Activated CD4-positive, alpha-beta memory T cell treated with anti-CD3 and anti-CD28 coated beads, Interleukin-2, amount 10 ng/mL, durations not matched to agents 7 days and 5 days (primary cell): ENCODE measurements at regions not wholly inside any gene's neighbourhood (a gene's known extent, or its start where the extent isn't known, plus 50 kb on each side); places are given as distances from the start of the nearest gene placed in this dataset.

Experiments used
- CTCF ChIA-PET: fragments of 350-600 bp; sonication (Branson Sonifier 250); formaldehyde crosslinking; loops from one replicate; lab custom pipeline; 2021; ENCODE audit warnings: antibody characterized with exemption, inconsistent platforms; lab: Charles Lee
- POLR2A ChIA-PET: fragments of 350-600 bp; sonication (Branson Sonifier 250); formaldehyde crosslinking; loops from one replicate; lab custom pipeline; 2021; ENCODE audit warnings: antibody characterized with exemption; lab: Charles Lee
- DNase-seq: peaks from one replicate; pipeline ENCODE4 v3.0.0-alpha.2; 2020
- H3K27ac Mint-ChIP-seq: one replicate; pipeline ENCODE4 v1.8.0; 2021; ENCODE audit warnings: mild to moderate bottlenecking, mixed read lengths
- H3K27me3 Mint-ChIP-seq: one replicate; pipeline ENCODE4 v1.8.0; 2021; ENCODE audit warnings: mixed read lengths
- H3K36me3 Mint-ChIP-seq: one replicate; pipeline ENCODE4 v1.8.0; 2021; ENCODE audit warnings: low read depth, mixed read lengths
- H3K4me1 Mint-ChIP-seq: one replicate; pipeline ENCODE4 v1.8.0; 2021; ENCODE audit warnings: mixed read lengths
- H3K4me3 Mint-ChIP-seq: one replicate; pipeline ENCODE4 v1.8.0; 2021; ENCODE audit warnings: mild to moderate bottlenecking, mixed read lengths
- H3K9me3 Mint-ChIP-seq: one replicate; pipeline ENCODE4 v1.8.0; 2021; ENCODE audit warnings: mixed read lengths

DNA sequence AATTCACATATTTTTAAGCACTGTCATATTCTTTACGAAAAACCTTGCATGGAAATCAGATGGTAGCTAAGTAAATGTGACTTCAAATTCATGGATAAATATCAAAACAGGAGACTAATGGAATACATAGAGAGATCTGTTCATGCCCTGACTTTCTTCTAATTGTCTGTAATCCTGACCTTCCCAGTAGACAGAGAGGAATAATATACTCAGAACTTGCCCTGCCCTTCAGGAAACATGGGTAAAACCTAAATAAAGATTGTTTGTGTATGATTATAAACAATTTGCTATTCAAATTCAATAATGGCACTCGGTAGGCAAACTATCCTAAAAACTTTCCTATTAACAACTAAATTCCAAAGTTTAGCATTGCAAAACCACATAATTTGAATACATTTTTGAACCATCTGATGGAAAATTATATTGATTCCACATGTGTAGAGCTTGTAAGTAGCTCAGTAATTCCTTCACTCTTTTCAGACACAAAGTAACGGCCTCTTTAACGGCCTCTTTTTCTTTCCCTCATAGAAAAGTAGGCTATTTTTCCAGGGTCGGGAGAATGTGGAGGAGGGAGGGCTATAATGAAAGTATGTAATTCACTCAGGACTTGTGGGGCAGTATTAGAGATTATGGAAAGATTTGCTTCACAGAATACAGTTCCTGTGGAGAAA is 227.6 kb downstream of the ALDH8A1 start:
- ChIA-PET POLR2A (no interaction called here), CTCF (interaction anchor here (0.8 kb wide), 1 partner anchor 42 kb away, joined by 3 read pairs; no protein-coding TSS in a partner anchor)
- no peak for DNase-seq
- Mint-ChIP-seq H3K4me1 (no peaks in the 10 kb centered on the region), H3K36me3 (no peaks in the 10 kb centered on the region), H3K4me3 (no peak overlapping the region), H3K27me3 (peaks cover 7% of the 10 kb centered on the region), H3K9me3 (no peaks in the 10 kb centered on the region), H3K27ac (no peak overlapping the region)

DNA sequence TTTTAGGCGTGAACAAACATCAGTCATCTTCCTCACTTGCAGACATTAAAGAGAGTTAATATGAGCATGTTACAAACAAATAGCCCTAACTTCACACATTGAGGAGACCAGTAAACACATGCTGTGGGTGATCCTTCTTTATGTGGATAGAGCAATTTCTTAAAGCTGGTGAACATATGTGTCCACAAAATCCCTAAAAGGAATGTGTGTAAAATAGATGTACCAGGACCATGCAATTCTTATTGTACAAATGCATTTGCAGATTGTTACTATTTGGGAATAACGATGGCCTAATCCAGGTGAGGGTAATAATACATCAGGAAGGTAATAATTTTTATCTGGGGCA is 228.9 kb downstream of the ALDH8A1 start:
- Mint-ChIP-seq H3K4me1 (no peaks in the 10 kb centered on the region), H3K4me3 (no peak overlapping the region), H3K27ac (no peak overlapping the region), H3K27me3 (peaks cover 2% of the 10 kb centered on the region), H3K9me3 (no peaks in the 10 kb centered on the region), H3K36me3 (no peaks in the 10 kb centered on the region)
- no peak for DNase-seq
- POLR2A ChIA-PET = no interaction called here
- CTCF ChIA-PET = no interaction called here

DNA sequence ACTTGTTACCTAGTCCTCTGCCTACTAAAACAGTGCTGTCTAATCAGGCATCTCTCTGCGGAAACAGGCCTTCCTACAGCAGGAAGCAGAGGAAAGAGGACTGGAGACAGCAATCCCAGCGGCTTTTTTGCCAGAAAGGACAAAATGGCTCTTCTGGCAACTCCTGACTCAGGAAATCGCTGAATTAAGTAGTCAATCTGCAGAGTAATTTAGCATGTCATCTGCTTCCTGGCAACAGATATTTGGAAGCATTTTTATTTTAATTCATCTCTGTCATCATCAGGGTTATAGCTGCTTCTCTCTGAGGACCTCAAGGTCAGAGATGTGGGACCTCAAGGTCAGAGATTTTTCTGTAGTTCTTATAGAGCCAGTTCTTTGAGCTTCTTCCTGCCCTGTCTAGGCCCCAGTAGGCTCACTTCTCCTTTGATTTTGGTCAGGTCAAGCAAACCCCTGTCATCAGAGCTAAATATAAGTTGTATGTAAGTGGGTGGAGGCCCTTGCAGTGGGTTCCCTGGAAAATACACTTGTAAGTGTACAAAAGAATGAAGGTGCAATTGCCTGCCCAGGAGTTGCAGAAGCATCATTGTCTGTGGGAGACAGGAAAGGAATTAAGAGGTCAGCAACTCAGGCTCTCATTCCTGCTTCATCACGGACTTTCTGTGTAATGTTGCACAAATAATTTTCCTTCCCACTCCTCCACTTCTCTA is 229.4 kb downstream of the ALDH8A1 start:
- POLR2A ChIA-PET = no interaction called here
- CTCF ChIA-PET = no interaction called here
- H3K36me3 Mint-ChIP-seq = no peaks in the 10 kb centered on the region
- peaks cover 2% of the 10 kb centered on the region for H3K27me3 Mint-ChIP-seq
- H3K4me3 Mint-ChIP-seq = no peak overlapping the region
- no peaks in the 10 kb centered on the region for H3K9me3 Mint-ChIP-seq
- H3K27ac Mint-ChIP-seq = no peak overlapping the region
- DNase-seq = no peak
- H3K4me1 Mint-ChIP-seq = no peaks in the 10 kb centered on the region

DNA sequence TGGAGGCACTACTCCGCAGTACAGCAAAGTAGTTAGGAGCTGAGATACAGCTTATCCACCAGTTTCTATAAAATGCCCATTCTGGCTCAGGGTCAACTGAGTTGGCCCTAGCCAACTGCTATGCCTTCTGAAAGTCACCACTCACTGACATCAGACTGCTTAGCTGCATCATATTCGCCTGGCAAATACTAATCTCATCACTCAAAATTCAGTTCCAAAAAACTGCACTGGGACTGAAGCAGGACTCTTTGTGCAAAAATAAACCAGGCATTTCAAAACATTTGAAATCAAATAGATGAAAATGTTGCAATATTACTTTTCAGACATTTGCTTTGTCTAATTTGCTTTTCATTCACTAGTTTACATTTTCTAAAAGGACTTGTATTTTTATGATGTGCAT is 230.0 kb downstream of the ALDH8A1 start:
- POLR2A ChIA-PET = interaction anchor here (0.6 kb wide), 1 partner anchor 23 kb away, joined by 3 read pairs; no protein-coding TSS in a partner anchor

DNA sequence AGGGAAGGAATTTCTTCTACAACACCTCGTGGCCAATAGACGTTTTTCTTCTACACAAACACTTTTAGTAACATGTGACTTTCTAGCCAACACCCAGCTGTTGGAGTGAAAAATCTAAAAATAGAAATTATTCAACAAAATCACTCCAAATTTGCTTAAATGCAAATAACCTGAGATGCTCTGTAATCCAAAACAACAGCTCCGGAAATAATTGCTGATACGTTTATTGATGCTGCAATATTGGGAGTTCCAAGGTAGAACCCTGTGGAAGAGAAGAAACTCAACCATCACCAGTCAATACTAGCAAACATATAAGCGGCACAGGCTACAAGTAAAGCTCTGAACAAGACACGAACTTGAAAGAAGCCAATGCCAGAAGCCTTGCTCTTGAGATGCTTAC is 230.6 kb downstream of the ALDH8A1 start:
- Mint-ChIP-seq H3K4me1 (no peaks in the 10 kb centered on the region), H3K27me3 (peaks cover 2% of the 10 kb centered on the region), H3K36me3 (no peaks in the 10 kb centered on the region), H3K27ac (no peak overlapping the region), H3K9me3 (no peaks in the 10 kb centered on the region), H3K4me3 (no peak overlapping the region)
- POLR2A ChIA-PET = interaction anchor here (0.6 kb wide), 1 partner anchor 22 kb away, joined by 3 read pairs; no protein-coding TSS in a partner anchor
- CTCF ChIA-PET = no interaction called here
- DNase-seq = no peak

More for the DNA sequence above, 230.0 kb downstream of the ALDH8A1 start:
- H3K27me3 Mint-ChIP-seq = peaks cover 2% of the 10 kb centered on the region
- no peaks in the 10 kb centered on the region for H3K4me1 Mint-ChIP-seq
- H3K4me3 Mint-ChIP-seq = no peak overlapping the region
- CTCF ChIA-PET = no interaction called here
- H3K9me3 Mint-ChIP-seq = no peaks in the 10 kb centered on the region
- H3K27ac Mint-ChIP-seq = no peak overlapping the region
- DNase-seq = no peak
- no peaks in the 10 kb centered on the region for H3K36me3 Mint-ChIP-seq

DNA sequence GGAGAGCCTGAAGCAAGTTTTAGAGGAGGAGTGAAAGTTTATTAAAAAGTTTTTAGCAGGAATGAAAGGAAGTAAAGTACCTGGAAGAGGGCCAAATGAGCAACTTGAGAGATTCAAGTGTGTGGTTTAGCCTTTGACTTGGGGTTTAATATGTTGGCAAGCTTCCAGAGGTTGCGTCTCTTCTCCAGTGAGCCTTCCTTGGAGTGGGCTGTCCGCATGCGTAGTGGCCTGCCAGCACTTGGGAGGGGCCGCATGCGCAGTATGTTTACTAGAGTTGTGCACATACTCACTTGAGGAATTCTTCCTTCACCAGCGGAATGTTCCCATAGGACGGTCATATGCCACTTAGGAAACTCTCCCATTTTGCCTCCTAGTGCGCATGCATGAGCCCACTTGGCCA is 235.2 kb downstream of the ALDH8A1 start:
- H3K4me3 Mint-ChIP-seq = no peak overlapping the region
- H3K36me3 Mint-ChIP-seq = no peaks in the 10 kb centered on the region
- H3K27ac Mint-ChIP-seq = no peak overlapping the region
- ChIA-PET CTCF (no interaction called here), POLR2A (no interaction called here)
- peaks cover 5% of the 10 kb centered on the region for H3K27me3 Mint-ChIP-seq
- no peaks in the 10 kb centered on the region for H3K9me3 Mint-ChIP-seq
- H3K4me1 Mint-ChIP-seq = no peaks in the 10 kb centered on the region
- DNase-seq = no peak

DNA sequence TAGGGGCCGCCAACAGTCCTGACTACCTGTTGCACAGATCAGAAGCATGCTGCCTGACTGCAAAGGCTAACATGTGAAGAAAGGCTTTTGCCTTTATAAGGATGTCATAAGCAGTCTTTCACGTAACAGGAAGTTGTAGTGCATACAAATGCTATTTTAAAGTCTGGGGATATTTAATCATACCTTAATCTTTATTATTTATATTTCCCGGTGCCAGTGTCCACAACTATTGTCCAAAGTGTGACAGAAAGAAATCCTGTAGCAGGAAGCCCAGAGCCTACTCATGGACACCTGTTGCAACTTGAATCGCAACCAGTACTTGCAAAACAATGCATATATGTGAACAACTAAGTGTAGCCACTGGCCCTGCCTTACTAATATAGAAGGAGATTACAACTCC is 235.8 kb downstream of the ALDH8A1 start:
- H3K27ac Mint-ChIP-seq = no peak overlapping the region
- no peaks in the 10 kb centered on the region for H3K36me3 Mint-ChIP-seq
- no peak for DNase-seq
- POLR2A ChIA-PET = no interaction called here
- no peak overlapping the region for H3K4me3 Mint-ChIP-seq
- H3K9me3 Mint-ChIP-seq = no peaks in the 10 kb centered on the region
- no peaks in the 10 kb centered on the region for H3K4me1 Mint-ChIP-seq
- peaks cover 5% of the 10 kb centered on the region for H3K27me3 Mint-ChIP-seq
- CTCF ChIA-PET = no interaction called here

DNA sequence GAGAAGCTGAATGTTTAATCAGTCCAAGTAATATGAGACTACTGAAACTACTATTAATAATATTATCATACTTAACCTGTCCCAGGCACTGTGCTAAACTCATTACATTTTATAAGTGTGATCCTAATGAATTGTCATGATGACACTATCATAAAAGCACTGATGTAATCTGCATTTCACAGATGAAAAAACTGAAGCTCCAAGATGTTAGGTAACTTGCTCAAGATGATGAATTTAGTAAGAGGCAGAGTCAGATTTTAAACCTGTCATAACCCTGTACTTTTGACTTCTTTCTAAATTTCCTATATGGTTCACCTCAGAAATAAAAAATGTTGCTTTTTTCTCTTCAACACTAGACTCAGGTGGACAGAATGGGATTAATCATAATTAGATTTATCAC is 237.6 kb downstream of the ALDH8A1 start:
- peaks cover 18% of the 10 kb centered on the region for H3K27me3 Mint-ChIP-seq
- no peaks in the 10 kb centered on the region for H3K4me1 Mint-ChIP-seq
- no peaks in the 10 kb centered on the region for H3K36me3 Mint-ChIP-seq
- CTCF ChIA-PET = no interaction called here
- POLR2A ChIA-PET = no interaction called here
- H3K27ac Mint-ChIP-seq = no peak overlapping the region
- DNase-seq = no peak
- no peak overlapping the region for H3K4me3 Mint-ChIP-seq
- H3K9me3 Mint-ChIP-seq = no peaks in the 10 kb centered on the region

DNA sequence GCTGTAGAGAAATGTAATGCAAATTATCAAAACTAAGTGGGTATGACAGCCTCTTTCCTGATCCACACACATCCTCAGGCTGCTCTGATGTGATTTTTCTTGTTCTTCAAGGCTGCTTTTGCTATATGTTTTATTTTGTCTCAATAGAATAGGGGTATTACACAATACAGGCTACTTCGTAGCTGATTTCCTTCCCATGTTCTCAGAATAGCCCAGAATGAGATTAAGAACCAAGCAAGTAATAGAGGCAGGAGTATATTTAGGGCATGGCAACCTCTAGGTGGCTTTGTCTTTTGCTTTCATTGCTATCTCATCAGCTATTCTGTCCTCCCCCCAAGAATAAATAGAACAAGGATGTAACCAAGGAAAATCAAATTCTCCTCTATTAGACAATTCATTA is 241.8 kb downstream of the ALDH8A1 start:
- H3K9me3 Mint-ChIP-seq = no peaks in the 10 kb centered on the region
- CTCF ChIA-PET = no interaction called here
- no peak for DNase-seq
- no peak overlapping the region for H3K27ac Mint-ChIP-seq
- no peaks in the 10 kb centered on the region for H3K4me1 Mint-ChIP-seq
- no peak overlapping the region for H3K4me3 Mint-ChIP-seq
- POLR2A ChIA-PET = no interaction called here
- no peaks in the 10 kb centered on the region for H3K36me3 Mint-ChIP-seq
- H3K27me3 Mint-ChIP-seq = peaks cover 24% of the 10 kb centered on the region

DNA sequence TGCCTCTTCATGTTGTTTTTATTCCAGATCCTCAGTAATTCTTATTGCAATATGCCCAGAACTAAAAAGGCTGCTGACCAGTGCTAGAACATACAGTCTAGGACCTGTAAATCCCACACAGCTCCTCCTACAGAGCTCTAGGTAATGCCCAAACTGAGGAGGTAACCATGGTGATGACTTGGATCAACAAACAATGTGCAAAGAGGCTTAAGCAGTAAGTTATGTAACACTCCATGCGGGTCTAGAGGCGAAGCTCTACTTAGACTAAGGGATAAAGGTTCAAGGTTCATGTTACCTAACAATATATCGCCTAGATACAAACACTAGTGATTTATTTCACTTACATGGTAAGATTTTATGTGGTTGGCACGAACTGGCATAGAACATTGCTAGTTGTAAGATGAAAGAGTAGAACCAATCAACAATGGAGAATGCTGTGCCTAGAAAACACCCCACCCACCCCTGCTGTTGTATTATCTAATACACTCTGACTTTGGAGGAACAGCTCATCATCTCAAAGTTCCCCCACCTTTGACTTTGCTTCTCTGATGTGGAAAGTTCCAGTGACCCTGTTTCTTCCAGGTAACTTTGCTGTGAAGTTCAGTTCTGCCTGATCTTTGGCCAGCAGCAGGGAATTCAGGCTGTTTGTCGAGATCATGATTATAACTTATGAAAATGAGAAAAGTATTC is 242.4 kb downstream of the ALDH8A1 start:
- no peak for DNase-seq
- Mint-ChIP-seq H3K36me3 (no peaks in the 10 kb centered on the region), H3K9me3 (no peaks in the 10 kb centered on the region), H3K27ac (no peak overlapping the region), H3K4me3 (no peak overlapping the region), H3K27me3 (peaks cover 22% of the 10 kb centered on the region), H3K4me1 (no peaks in the 10 kb centered on the region)
- ChIA-PET POLR2A (no interaction called here), CTCF (interaction anchor here (1.4 kb wide), 1 partner anchor 583 kb away, joined by 4 read pairs; no protein-coding TSS in a partner anchor)

DNA sequence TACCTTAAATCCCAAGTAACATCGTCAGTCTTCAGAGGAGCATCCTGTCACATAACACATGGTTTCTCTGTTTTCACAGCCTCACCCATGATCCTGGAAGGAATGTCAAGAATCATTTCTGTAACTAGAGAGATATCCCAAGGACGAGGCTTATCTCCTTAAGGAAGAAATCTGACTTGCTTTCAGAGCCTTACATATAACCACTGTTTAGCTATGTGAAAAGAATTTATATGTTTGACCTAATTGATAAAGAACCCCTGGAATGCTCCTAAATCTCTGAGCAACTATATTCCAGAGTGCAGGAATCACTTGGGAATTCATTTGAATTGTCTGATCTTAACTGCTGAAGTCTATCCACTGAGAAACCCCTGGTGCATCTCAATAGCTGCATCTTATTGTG is 243.1 kb downstream of the ALDH8A1 start:
- DNase-seq = no peak
- POLR2A ChIA-PET = no interaction called here
- Mint-ChIP-seq H3K4me1 (no peaks in the 10 kb centered on the region), H3K27me3 (peaks cover 22% of the 10 kb centered on the region), H3K4me3 (no peak overlapping the region), H3K36me3 (no peaks in the 10 kb centered on the region), H3K27ac (no peak overlapping the region), H3K9me3 (no peaks in the 10 kb centered on the region)
- CTCF ChIA-PET = interaction anchor here (1.0 to 1.4 kb wide), 2 partner anchors 66 to 583 kb away, joined by 3 to 4 read pairs; no protein-coding TSS in a partner anchor

DNA sequence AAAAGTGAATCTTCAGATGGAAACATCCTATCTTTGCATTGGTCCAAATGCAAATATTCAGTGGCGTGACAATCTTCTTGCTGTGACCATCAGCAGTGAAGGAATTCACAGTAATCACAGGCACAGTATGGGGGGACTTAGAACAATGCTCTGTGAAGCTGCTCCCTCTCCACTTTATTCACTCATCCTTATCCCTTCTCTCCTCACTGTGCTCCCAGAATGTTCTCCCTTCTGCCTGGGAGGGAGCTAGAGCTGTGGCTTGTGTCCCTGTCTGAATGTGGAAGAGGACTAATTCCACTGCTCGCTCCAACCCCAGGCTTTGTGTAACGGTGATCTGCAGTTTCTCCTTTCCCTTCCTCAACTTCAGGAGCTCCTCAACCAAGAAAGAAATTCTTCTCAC is 243.7 kb downstream of the ALDH8A1 start:
- no peaks in the 10 kb centered on the region for H3K4me1 Mint-ChIP-seq
- no peaks in the 10 kb centered on the region for H3K9me3 Mint-ChIP-seq
- no peak for DNase-seq
- POLR2A ChIA-PET = no interaction called here
- CTCF ChIA-PET = interaction anchor here (1.0 to 1.4 kb wide), 2 partner anchors 65 to 582 kb away, joined by 3 to 4 read pairs; no protein-coding TSS in a partner anchor
- no peak overlapping the region for H3K27ac Mint-ChIP-seq
- no peak overlapping the region for H3K4me3 Mint-ChIP-seq
- H3K27me3 Mint-ChIP-seq = peaks cover 22% of the 10 kb centered on the region
- H3K36me3 Mint-ChIP-seq = no peaks in the 10 kb centered on the region

DNA sequence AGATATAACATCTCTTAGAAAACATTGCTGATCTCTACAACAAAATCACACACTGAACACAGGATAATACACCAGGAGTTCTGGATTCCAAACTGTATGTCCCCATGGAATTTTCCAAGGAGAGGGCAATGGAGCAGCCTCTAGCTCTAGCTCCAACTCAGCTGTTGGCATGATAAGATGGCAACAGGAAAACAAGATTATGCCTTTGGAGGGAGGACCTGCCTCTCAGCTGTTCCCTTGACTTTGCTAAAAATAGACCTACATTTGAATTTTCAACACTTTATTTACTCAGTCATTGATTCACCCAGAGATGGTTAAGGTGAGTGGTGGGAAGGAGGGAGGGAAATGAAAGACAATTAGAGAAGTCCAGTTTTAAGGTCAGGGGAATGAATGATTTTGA is 246.7 kb downstream of the ALDH8A1 start:
- no peaks in the 10 kb centered on the region for H3K4me1 Mint-ChIP-seq
- H3K4me3 Mint-ChIP-seq = no peak overlapping the region
- no peak overlapping the region for H3K27ac Mint-ChIP-seq
- H3K36me3 Mint-ChIP-seq = no peaks in the 10 kb centered on the region
- POLR2A ChIA-PET = no interaction called here
- H3K9me3 Mint-ChIP-seq = no peaks in the 10 kb centered on the region
- DNase-seq = no peak
- H3K27me3 Mint-ChIP-seq = peaks cover 17% of the 10 kb centered on the region
- CTCF ChIA-PET = no interaction called here
